ENCODE measurements at regions not wholly inside any gene's neighbourhood (a gene's known extent, or its start where the extent isn't known, plus 50 kb on each side); places are given as distances from the start of the nearest gene placed in this dataset.

DNA sequence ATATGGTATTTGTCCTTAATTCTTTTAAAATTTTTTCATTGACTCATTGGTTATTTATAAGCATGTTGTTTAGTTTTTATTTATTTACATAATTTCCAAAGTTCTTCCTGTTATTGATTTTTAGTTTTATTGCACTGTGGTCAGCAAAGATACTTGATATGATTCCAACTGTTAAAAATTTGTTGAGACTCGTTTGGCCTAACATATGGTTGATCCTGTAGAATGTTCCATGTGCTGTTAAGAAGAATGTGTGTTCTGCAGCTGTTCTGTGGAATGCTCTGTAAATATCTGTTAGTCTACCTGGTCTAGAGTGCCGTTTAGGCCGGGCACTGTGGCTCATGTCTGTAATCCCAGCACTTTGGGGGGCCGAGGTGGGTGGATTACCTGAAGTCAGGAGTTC lies 197.7 kb downstream of the CD109 start:
- H3K27me3 ChIP-seq (ENCODE audit: insufficient read depth, low read length): no peaks in the 10 kb centered on the region
- H3K36me3 ChIP-seq (ENCODE audit: insufficient read depth, low read length): no peaks in the 10 kb centered on the region
- H3K9me3 ChIP-seq (ENCODE audit: low read length): no peaks in the 10 kb centered on the region
- no peak overlapping the region for H3K4me3 ChIP-seq (ENCODE audit: low read length)
- H3K4me1 ChIP-seq (ENCODE audit: insufficient read depth, low read length): no peaks in the 10 kb centered on the region
- H2AFZ ChIP-seq (ENCODE audit: low read depth, low read length): no peak overlapping the region

GRCh38 chr6:73888050-73888449 lies 192.0 kb downstream of the CD109 start:
- Histone ChIP-seq H3K4me3 (ENCODE audit: low read length) (no peak overlapping the region), H3K9me3 (ENCODE audit: low read length) (no peaks in the 10 kb centered on the region), H3K27me3 (ENCODE audit: insufficient read depth, low read length) (no peaks in the 10 kb centered on the region), H2AFZ (ENCODE audit: low read depth, low read length) (no peak overlapping the region), H3K36me3 (ENCODE audit: insufficient read depth, low read length) (no peaks in the 10 kb centered on the region), H3K4me1 (ENCODE audit: insufficient read depth, low read length) (no peaks in the 10 kb centered on the region)

DNA sequence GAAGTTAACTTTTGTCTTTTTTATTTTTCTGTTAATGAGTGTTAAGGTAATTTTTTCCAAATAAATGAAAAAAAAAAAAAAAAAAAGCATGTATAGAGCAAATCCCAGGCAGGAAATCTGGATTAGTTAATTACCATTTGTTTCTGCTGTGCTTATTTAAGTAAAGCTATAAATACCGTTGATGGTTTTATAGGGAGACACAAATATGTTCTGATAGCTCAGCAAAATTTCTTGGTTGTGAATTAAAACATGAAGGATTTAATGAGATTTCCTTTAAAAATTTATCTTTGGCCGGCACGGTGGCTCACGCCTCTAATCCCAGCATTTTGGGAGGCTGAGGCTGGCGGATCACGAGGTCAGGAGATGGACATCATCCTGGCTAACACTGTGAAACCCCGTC lies 189.4 kb downstream of the CD109 start:
- Histone ChIP-seq H3K4me3 (ENCODE audit: low read length) (no peak overlapping the region), H3K36me3 (ENCODE audit: insufficient read depth, low read length) (no peaks in the 10 kb centered on the region), H3K4me1 (ENCODE audit: insufficient read depth, low read length) (no peaks in the 10 kb centered on the region), H2AFZ (ENCODE audit: low read depth, low read length) (no peak overlapping the region), H3K27me3 (ENCODE audit: insufficient read depth, low read length) (no peaks in the 10 kb centered on the region), H3K9me3 (ENCODE audit: low read length) (no peaks in the 10 kb centered on the region)

GRCh38 chr6:73884540-73884939 lies 188.5 kb downstream of the CD109 start:
- Histone ChIP-seq H3K36me3 (ENCODE audit: insufficient read depth, low read length) (no peaks in the 10 kb centered on the region), H3K27me3 (ENCODE audit: insufficient read depth, low read length) (no peaks in the 10 kb centered on the region), H3K4me1 (ENCODE audit: insufficient read depth, low read length) (no peaks in the 10 kb centered on the region), H3K4me3 (ENCODE audit: low read length) (no peak overlapping the region), H3K9me3 (ENCODE audit: low read length) (no peaks in the 10 kb centered on the region), H2AFZ (ENCODE audit: low read depth, low read length) (no peak overlapping the region)

DNA sequence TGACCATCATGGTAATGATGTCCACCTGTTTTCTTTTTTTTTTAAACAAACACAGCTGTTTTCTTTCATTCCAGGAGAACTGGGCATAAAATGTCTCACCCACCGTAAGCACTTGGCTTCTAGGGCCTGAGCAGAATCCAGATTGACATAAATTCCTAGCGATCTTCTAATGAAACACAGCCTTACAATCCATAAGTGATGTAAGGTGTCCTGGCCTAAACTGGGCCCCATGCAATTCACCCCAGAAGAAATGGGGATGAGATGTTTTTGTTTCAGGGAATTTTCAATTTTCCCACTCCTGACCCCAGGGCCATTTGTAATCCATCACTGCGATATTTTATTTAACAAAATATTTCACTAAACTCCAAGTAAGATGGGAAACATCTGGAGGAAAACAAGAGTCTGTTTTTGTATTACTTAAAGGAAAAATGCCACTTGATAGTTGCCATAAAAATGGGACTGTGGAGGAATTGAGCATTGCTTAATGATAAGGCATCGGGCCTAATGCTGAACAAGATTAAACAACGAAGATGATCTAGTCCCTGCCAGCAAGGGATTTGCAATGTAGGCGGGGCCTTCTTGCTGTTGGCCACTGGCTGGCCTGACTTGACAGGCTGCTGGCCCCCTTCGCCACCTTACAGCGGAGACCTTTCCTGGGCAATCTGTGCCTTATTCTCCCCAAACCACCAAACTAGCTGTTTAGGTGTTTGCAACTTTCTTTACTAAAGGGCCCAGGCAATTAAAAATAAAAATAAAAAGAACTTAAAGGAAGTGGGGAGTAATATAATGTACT lies 183.7 kb downstream of the CD109 start:
- no peak overlapping the region for H2AFZ ChIP-seq (ENCODE audit: low read depth, low read length)
- no peaks in the 10 kb centered on the region for H3K27me3 ChIP-seq (ENCODE audit: insufficient read depth, low read length)
- no peak overlapping the region for H3K4me3 ChIP-seq (ENCODE audit: low read length)
- no peaks in the 10 kb centered on the region for H3K4me1 ChIP-seq (ENCODE audit: insufficient read depth, low read length)
- no peaks in the 10 kb centered on the region for H3K9me3 ChIP-seq (ENCODE audit: low read length)
- no peaks in the 10 kb centered on the region for H3K36me3 ChIP-seq (ENCODE audit: insufficient read depth, low read length)

- no peak overlapping the region for H2AFZ ChIP-seq (ENCODE audit: low read depth, low read length)
- no peaks in the 10 kb centered on the region for H3K4me1 ChIP-seq (ENCODE audit: insufficient read depth, low read length)
Observed at GRCh38 chr6:73878403-73878802, 182.4 kb downstream of the CD109 start.

More at GRCh38 chr6:73878403-73878802, 182.4 kb downstream of the CD109 start:
- Histone ChIP-seq H3K9me3 (ENCODE audit: low read length) (no peaks in the 10 kb centered on the region), H3K27me3 (ENCODE audit: insufficient read depth, low read length) (no peaks in the 10 kb centered on the region), H3K4me3 (ENCODE audit: low read length) (no peak overlapping the region), H3K36me3 (ENCODE audit: insufficient read depth, low read length) (no peaks in the 10 kb centered on the region)

All from neuron (in vitro differentiated cells).